HG02763 (cell line): ENCODE measurements at regions not wholly inside any gene's neighbourhood (a gene's known extent, or its start where the extent isn't known, plus 50 kb on each side); places are given as distances from the start of the nearest gene placed in this dataset.

Source experiments
- ATAC-seq: cut with Tn5 transposase; IDR thresholded peaks from one replicate; pipeline ENCODE4 v1.9.1; 2021; ENCODE audit warnings: mild to moderate bottlenecking, moderate library complexity; ENCODE audit not compliant: unreplicated experiment

DNA sequence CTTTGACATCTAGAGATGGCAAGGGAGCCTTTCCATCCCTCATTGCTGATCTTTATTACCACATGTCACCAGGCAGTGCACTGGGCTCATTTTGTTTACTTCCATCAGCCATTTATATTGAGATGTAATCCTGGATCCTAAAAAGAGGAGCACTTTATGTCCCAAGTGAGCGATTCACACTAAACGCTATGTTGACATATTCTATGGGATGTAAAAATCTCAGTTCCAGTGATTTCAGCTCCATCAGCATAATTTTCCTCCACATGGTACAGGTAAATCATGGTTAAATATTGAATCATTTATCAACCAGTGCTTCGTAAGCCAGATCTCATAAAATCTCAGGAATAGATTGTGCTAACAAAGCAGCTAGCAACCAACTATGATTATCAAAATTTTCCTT is 634.8 kb upstream of the PLXNA2 start:
- ATAC-seq, result no peak

DNA sequence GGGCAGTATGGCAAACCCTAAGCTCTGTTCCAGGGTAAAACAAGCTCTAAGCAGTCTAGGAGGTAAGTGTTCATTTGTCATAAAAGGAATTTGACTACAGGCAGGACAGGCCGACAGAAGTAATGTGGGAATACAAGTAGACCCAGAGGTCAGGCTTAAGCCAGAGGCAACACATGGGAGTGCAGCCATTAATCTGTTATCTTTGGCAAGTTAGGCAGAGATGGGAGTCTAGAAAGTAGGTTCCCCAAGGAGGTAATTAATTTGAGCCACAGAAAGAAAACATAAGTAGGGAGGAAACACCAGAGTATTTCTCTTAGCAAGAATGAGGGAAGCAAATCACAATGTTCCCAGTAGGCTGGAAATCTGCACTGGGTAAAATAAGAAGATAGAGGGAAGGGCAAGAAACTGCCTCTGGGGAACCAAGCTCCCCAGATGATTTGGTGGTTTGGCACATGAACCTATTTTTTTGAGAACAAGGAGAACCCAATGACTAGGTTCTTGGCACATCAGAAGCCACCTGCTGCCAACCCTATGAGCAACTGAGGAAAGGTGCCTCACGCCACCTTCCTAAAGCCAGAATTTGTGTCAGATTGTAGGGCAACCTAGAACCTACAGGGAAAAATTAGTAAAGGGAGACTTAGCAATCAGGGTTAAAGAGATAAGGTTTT is 636.4 kb upstream of the PLXNA2 start:
- ATAC-seq, result no peak

DNA sequence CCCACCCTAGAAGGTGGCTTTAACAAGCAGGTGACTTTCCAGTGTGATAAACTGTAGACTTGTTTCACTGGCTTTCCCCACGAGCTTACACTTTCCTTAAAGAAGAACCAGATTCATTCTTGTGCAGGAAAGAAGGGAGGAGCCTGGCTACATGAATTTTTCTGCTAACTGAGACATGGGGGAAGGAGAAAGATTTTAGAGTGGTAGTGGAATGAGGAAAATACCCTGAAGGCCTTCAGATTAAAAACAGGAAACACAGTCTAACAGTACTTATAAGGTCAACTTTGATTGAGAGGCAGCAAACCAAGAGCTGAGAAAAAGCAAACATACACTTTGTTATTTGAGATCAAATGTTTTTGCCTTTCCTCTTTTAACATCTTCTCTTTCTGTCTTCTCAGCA is 640.9 kb upstream of the PLXNA2 start:
- ATAC-seq, result no peak

GRCh38 chr1:208885650-208886049 is 641.5 kb upstream of the PLXNA2 start:
- no peak for ATAC-seq

DNA sequence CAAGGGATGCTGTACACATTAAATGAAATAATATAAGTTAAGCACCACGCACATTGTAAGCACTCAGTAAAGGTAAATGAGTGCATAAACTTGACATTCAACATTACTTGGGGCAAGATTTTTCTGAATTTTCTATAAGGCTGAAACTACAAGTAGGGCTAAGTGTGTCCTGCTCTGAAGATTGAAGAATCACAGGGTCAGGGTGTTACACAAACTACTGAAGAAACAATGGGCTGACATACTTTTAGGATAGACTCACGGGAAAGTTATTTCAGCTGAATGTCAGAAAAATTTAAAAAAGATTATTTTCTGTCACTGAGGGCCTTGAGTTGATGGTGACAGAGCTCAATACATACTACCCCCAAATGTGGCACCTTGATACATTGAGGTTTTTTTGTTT is 644.2 kb upstream of the PLXNA2 start:
- ATAC-seq, result no peak

- ATAC-seq, result no peak
Observed at GRCh38 chr1:208892147-208892546, 648.0 kb upstream of the PLXNA2 start.

- ATAC-seq, result no peak
Observed at GRCh38 chr1:208893251-208893650, 649.1 kb upstream of the PLXNA2 start.

GRCh38 chr1:208895181-208895580 is 651.0 kb upstream of the PLXNA2 start:
- ATAC-seq, result no peak

DNA sequence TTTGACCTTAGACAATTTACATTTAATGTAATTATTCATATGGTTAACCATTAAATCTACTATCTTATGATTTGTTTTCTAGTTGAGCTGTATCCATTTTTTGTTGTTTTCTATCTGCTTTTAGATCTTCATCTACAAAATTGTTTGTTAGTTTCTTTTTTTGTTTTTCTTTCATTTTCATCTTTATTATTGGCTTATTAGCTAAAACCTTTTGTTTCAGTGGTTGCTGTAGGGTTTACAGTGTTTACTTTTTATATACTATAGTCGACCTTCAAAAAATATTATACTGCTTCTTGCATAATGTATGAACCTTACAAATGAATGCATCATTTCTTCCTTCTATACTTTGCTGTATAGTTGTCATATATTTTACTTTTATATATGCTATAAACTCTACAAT is 651.6 kb upstream of the PLXNA2 start:
- no peak for ATAC-seq

- ATAC-seq, result no peak
Observed at GRCh38 chr1:208896768-208897167, 652.6 kb upstream of the PLXNA2 start.

- ATAC-seq, result no peak
Observed at GRCh38 chr1:208899438-208899837, 655.3 kb upstream of the PLXNA2 start.

DNA sequence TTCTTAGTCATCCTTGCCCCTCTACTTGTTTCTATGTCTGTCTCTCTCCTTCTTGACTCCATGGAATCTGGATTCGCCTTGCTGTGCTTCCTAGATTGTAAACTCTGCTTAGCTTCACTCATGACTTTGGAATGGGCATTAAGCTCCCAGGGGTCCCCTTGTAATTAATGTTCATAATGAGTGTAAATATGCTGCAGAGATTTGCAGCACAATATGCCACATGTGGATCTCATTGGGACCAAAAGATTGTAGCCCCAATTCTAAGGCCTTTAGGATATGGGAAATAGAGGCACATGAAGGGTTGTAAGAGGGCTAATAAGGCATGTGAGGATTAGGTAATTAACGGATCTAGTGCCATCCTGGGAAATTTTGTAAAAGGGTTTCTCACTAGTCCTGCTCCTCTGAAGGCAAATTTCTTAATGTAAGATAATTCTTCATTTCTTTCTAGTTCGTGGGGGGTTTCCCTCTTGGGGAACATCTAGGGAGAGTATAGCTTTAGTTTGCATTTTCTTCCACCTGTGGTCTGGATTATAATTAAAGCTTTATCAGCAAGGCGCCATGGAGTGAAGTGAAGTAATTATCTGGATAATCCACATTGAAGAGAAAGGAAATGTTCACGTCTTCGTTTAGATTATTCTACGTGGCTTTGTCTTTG is 659.2 kb upstream of the PLXNA2 start:
- no peak for ATAC-seq

DNA sequence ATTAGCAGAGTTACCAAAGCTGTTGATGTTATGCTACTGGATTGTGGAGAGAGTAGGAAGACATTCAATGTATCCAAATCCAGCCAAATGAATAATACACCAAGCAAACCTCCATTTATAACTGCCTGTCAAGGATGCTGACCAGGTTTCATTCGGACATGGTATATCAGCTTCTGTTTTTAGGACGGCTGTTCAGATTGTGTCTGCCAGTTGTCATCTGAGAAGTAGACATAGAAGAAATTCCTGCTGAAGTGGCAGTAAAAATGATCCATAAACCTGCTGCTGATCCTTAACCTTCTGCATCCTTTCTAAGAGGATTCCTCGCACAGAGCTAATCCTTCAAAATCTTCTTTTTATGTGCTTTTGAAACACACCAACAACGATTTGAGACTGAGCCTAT is 663.6 kb upstream of the PLXNA2 start:
- no peak for ATAC-seq

DNA sequence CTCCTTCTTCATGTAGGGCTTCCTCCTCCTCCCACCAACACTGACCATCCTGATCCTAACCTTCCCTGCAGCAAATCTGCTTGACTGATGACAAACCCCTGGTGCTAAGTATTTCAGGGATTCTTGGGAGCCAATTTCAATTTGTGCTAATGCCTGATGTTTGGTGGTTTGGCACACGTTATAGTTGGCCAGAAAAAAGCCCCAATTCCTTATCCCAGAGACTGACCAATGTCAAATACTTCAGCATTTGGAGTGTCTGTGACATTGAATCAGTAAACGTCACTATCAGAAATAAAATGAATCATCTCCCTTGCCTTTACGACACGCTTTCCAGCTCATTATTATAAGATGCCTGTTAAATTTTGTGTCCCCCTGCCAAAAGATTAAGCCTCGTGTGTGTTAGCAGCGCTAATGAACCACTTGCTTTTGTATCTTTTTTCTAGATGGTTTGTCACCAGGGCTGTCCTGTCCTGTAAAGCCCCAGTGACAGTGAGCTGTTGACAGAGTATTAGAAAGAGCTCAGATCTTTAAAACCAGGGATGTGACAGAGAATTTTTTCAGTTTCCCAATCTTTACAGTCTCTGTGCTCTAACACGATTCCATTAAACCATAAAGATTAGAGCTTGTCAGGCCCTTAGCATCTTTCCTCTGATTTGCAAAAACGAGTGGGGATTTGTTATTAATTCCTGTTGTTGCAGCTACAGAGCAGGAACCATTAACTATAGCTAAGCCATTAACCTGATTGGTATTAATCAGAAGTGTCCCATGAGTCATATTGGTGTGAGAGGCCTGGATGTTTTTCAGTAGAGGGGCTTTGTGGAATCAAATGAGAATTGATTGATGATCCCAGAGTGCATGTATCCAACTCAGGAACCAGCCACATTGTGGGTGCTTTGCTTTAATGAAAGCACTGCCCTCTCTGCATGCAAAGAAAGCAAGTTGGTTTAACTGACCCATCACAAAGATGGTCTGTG is 665.1 kb upstream of the PLXNA2 start:
- ATAC-seq, result no peak

- ATAC-seq, result no peak
Observed at GRCh38 chr1:208910161-208910560, 666.0 kb upstream of the PLXNA2 start.

GRCh38 chr1:208917281-208917680 is 666.2 kb upstream of the CAMK1G start:
- no peak for ATAC-seq

DNA sequence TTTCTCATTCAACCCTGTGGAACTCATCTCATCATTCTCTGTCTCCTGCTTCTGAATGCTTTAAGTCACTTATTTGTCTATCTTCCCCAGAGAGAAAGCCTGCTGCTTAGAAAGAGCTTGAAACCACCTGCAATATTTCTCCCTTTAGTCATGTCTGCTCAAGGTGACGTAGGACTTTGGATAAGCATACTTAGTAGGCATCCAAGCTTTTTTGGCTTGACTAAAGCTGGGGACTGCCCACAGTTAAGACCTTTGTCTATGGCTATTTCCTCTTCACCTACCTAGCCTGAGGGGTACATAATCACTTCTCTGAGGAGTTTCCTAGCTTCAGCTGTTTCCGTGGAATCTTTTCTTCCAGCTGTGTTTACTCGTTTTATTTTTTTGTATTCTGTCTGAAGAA is 665.8 kb upstream of the CAMK1G start:
- no peak for ATAC-seq

- no peak for ATAC-seq
Observed at GRCh38 chr1:208918160-208918559, 665.4 kb upstream of the CAMK1G start.

DNA sequence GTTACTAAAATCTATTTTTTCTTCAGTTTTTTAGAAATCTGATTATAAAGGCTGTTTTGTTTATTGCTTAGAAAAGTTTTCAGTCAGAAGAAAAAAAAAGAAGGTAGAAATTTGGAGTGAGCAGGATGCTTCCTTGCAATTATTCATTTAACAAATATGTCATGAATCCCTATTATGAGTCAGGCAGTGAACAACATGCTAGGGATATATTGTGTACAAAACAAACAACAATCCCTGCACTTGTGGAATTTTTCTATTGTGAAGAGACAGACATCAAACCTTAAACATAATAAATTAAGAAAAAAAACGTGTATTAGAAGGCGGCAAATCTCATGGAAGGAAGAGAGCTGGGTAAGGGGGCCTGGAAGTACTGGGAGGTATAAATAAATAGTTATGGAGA is 664.1 kb upstream of the CAMK1G start:
- ATAC-seq, result no peak

- ATAC-seq, result no peak
Observed at GRCh38 chr1:208921259-208921658, 662.3 kb upstream of the CAMK1G start.

DNA sequence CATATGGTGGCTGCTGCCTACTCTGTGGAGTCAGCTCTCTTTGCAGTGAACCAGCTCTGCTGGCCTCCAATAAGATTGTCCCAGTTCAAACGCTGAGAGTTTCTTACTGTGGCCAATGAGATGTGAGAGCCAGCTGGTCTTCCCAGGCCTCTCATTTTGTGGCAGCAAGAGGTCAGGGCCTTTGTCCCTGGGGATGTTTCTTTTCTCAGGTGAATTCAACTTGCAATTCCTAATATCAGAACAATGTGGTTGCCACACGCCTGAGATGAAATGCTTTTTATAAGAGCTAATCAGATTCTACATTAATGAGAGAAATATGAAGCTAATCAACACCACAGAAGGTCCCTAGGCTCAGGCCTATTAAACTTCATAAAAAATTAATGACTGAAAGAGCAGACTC is 660.1 kb upstream of the CAMK1G start:
- ATAC-seq, result no peak
